Karpas-422 (cell line): ENCODE measurements at regions not wholly inside any gene's neighbourhood (a gene's known extent, or its start where the extent isn't known, plus 50 kb on each side); places are given as distances from the start of the nearest gene placed in this dataset.
"Not testable (repeated sequence)": the region's sequence is repeated elsewhere in the genome, so short reads cannot be mapped to it uniquely, and the experiment has no call there.

Experiments used
- DNase-seq: peaks from one replicate; pipeline ENCODE4 v3.0.0-alpha.2; 2015
- H2AFZ ChIP-seq: fragments of 200-600 bp; sonication (generic); 2 replicates; pipeline ENCODE4 v1.6.1; 2014; ENCODE audit warnings: antibody characterized with exemption, low read length, mixed read lengths
- H3K27ac ChIP-seq: fragments of 200-600 bp; sonication (generic); 2 replicates; pipeline ENCODE4 v1.5.1; 2014; ENCODE audit warnings: mild to moderate bottlenecking, low read length, moderate library complexity
- H3K27me3 ChIP-seq: fragments of 200-600 bp; sonication (generic); 2 replicates; pipeline ENCODE4 v1.6.1; 2014; ENCODE audit warnings: low read length, mixed read lengths
- H3K36me3 ChIP-seq: fragments of 200-600 bp; sonication (generic); 2 replicates; pipeline ENCODE4 v1.6.1; 2014; ENCODE audit warnings: low read length, mixed read lengths; ENCODE audit not compliant: insufficient read depth
- H3K4me1 ChIP-seq: fragments of 200-600 bp; sonication (generic); 2 replicates; pipeline ENCODE4 v1.6.1; 2014; ENCODE audit warnings: mild to moderate bottlenecking, low read length, mixed read lengths
- H3K4me2 ChIP-seq: fragments of 200-600 bp; sonication (generic); 2 replicates; pipeline ENCODE4 v1.6.1; 2014; ENCODE audit warnings: low read length, low read depth, mild to moderate bottlenecking; ENCODE audit not compliant: poor library complexity, severe bottlenecking
- H3K4me3 ChIP-seq: fragments of 200-600 bp; sonication (generic); 2 replicates; pipeline ENCODE4 v1.5.1; 2014; ENCODE audit warnings: mild to moderate bottlenecking, antibody characterized with exemption, low read length, mixed read lengths
- H3K79me2 ChIP-seq: fragments of 200-600 bp; sonication (generic); 2 replicates; pipeline ENCODE4 v1.6.1; 2014; ENCODE audit warnings: mild to moderate bottlenecking, low read length, mixed read lengths
- H3K9ac ChIP-seq: fragments of 200-600 bp; sonication (generic); 2 replicates; pipeline ENCODE4 v1.6.0; 2014; ENCODE audit warnings: low read length
- H3K9me2 ChIP-seq: fragments of 200-600 bp; sonication (generic), shearing (Covaris generic); replicated peaks from 2 replicates; pipeline ENCODE4 v1.6.0; 2014; ENCODE audit warnings: mild to moderate bottlenecking, low read length, moderate library complexity; ENCODE audit not compliant: insufficient read depth
- H3K9me3 ChIP-seq: fragments of 300-700, 200-600 bp; sonication (generic); 2 replicates; pipeline ENCODE4 v1.6.1; 2014; ENCODE audit warnings: low read length, mixed read lengths
- H4K20me1 ChIP-seq: fragments of 200-600 bp; sonication (generic); 2 replicates; pipeline ENCODE4 v1.6.1; 2014; ENCODE audit warnings: mild to moderate bottlenecking, antibody characterized with exemption, low read length, low read depth; ENCODE audit not compliant: insufficient read depth

DNA sequence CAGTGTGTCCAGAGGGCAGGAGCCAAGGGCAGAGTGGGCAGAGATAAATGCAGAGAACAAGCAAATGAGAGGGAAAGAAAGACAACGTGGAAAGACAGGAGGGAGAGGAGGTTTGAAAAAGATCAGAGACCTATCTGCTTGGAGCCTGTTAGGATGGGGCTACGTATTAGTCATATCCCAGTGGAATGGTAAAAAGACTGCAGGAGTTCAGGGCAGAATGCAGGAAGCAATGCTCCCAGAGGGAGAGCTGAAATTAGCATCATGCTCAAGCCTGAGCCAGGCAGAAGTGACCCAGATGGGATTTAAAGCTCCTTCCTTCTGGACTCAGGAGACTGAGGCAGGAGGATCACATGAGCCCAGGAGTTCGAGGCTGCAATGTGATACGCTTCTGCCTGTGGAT is 261.3 kb upstream of the CHRM3 start:
- no peaks in the 10 kb centered on the region for H4K20me1 ChIP-seq
- H3K9me3 ChIP-seq: peaks cover 38% of the 10 kb centered on the region
- no peaks in the 10 kb centered on the region for H3K4me1 ChIP-seq
- H3K9ac ChIP-seq: no peak overlapping the region
- no peaks in the 10 kb centered on the region for H3K79me2 ChIP-seq
- H3K27ac ChIP-seq: no peak overlapping the region
- no peak overlapping the region for H3K4me3 ChIP-seq
- no peaks in the 10 kb centered on the region for H3K27me3 ChIP-seq
- H3K9me2 ChIP-seq: no peaks in the 10 kb centered on the region
- no peaks in the 10 kb centered on the region for H3K36me3 ChIP-seq
- DNase-seq: no peak
- H2AFZ ChIP-seq: no peak overlapping the region
- no peak overlapping the region for H3K4me2 ChIP-seq

- H2AFZ ChIP-seq: no peak overlapping the region
- H3K79me2 ChIP-seq: no peaks in the 10 kb centered on the region
- no peak overlapping the region for H3K27ac ChIP-seq
- H3K4me2 ChIP-seq: no peak overlapping the region
- H3K36me3 ChIP-seq: no peaks in the 10 kb centered on the region
- H4K20me1 ChIP-seq: no peaks in the 10 kb centered on the region
- no peak for DNase-seq
- H3K4me3 ChIP-seq: no peak overlapping the region
- no peaks in the 10 kb centered on the region for H3K27me3 ChIP-seq
- H3K9ac ChIP-seq: no peak overlapping the region
- H3K9me2 ChIP-seq: no peaks in the 10 kb centered on the region
- H3K9me3 ChIP-seq: peaks cover 38% of the 10 kb centered on the region
- H3K4me1 ChIP-seq: no peaks in the 10 kb centered on the region
Observed at GRCh38 chr1:239123260-239123659, 263.1 kb upstream of the CHRM3 start.

GRCh38 chr1:239112101-239112935 is 274.1 kb upstream of the CHRM3 start:
- Histone ChIP-seq H2AFZ (no peak overlapping the region), H3K27me3 (no peaks in the 10 kb centered on the region), H3K4me2 (no peak overlapping the region), H3K9me2 (no peaks in the 10 kb centered on the region), H3K9ac (no peak overlapping the region), H3K27ac (no peak overlapping the region), H3K79me2 (no peaks in the 10 kb centered on the region), H3K4me1 (no peaks in the 10 kb centered on the region), H4K20me1 (no peaks in the 10 kb centered on the region), H3K36me3 (no peaks in the 10 kb centered on the region), H3K9me3 (peaks cover 15% of the 10 kb centered on the region; the same call in 1 of the 2 replicates), H3K4me3 (no peak overlapping the region)
- no peak for DNase-seq

GRCh38 chr1:239107676-239108075 is 278.7 kb upstream of the CHRM3 start:
- Histone ChIP-seq H3K27me3 (no peaks in the 10 kb centered on the region), H3K9me3 (0 out of 2 replicates have a peak, but pooled peaks cover 8% of the 10 kb centered on the region), H3K9me2 (no peaks in the 10 kb centered on the region), H3K27ac (no peak overlapping the region), H3K79me2 (no peaks in the 10 kb centered on the region), H3K4me2 (no peak overlapping the region), H3K4me1 (no peaks in the 10 kb centered on the region), H3K4me3 (no peak overlapping the region), H3K36me3 (no peaks in the 10 kb centered on the region), H2AFZ (no peak overlapping the region), H4K20me1 (no peaks in the 10 kb centered on the region), H3K9ac (no peak overlapping the region)
- DNase-seq: no peak

DNA sequence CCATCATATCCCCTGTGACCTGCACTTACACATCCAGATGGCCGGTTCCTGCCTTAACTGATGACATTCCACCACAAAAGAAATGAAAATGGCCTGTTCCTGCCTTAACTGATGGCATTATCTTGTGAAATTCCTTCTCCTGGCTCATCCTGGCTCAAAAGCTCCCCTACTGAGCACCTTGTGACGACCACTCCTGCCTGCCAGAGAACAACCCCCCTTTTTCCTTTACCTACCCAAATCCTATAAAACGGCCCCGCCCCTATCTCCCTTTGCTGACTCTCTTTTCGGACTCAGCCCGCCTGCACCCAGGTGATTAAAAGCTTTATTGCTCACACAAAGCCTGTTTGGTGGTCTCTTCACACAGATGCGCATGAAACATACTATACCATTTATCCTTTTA is 279.7 kb upstream of the CHRM3 start:
- H3K9me3 ChIP-seq: not testable (repeated sequence)

GRCh38 chr1:239098400-239099037 is 287.8 kb upstream of the CHRM3 start:
- Histone ChIP-seq H3K9me3 (peaks cover 9% of the 10 kb centered on the region), H3K27ac (no peak overlapping the region), H3K27me3 (no peaks in the 10 kb centered on the region), H3K4me3 (no peak overlapping the region), H2AFZ (no peak overlapping the region), H3K4me2 (no peak overlapping the region), H3K9ac (no peak overlapping the region), H4K20me1 (no peaks in the 10 kb centered on the region), H3K4me1 (no peaks in the 10 kb centered on the region), H3K79me2 (no peaks in the 10 kb centered on the region), H3K36me3 (no peaks in the 10 kb centered on the region), H3K9me2 (no peaks in the 10 kb centered on the region)
- no peak for DNase-seq

More for the DNA sequence above, 279.7 kb upstream of the CHRM3 start:
- H3K4me1 ChIP-seq, H3K9me2 ChIP-seq, H4K20me1 ChIP-seq, H3K4me2 ChIP-seq, DNase-seq, H3K36me3 ChIP-seq, H3K9ac ChIP-seq, H3K27ac ChIP-seq, H3K27me3 ChIP-seq, H3K4me3 ChIP-seq, H2AFZ ChIP-seq, H3K79me2 ChIP-seq: not testable (repeated sequence)

- Histone ChIP-seq H3K4me3 (no peak overlapping the region), H3K27ac (no peak overlapping the region), H2AFZ (no peak overlapping the region), H3K9me2 (no peaks in the 10 kb centered on the region), H3K79me2 (no peaks in the 10 kb centered on the region), H3K27me3 (no peaks in the 10 kb centered on the region), H3K36me3 (no peaks in the 10 kb centered on the region), H3K4me1 (no peaks in the 10 kb centered on the region), H3K9me3 (peaks cover 23% of the 10 kb centered on the region), H4K20me1 (no peaks in the 10 kb centered on the region), H3K4me2 (no peak overlapping the region), H3K9ac (no peak overlapping the region)
- no peak for DNase-seq
Observed at GRCh38 chr1:239091537-239091936, 294.8 kb upstream of the CHRM3 start.

GRCh38 chr1:239084459-239085080 is 301.8 kb upstream of the CHRM3 start:
- no peaks in the 10 kb centered on the region for H3K79me2 ChIP-seq
- H3K4me2 ChIP-seq: no peak overlapping the region
- no peaks in the 10 kb centered on the region for H3K36me3 ChIP-seq
- H3K27ac ChIP-seq: no peak overlapping the region
- no peak overlapping the region for H2AFZ ChIP-seq
- no peaks in the 10 kb centered on the region for H3K27me3 ChIP-seq
- H4K20me1 ChIP-seq: no peaks in the 10 kb centered on the region
- no peak overlapping the region for H3K4me3 ChIP-seq
- H3K9ac ChIP-seq: no peak overlapping the region
- peaks cover 19% of the 10 kb centered on the region for H3K9me3 ChIP-seq
- H3K9me2 ChIP-seq: no peaks in the 10 kb centered on the region
- DNase-seq: no peak
- no peaks in the 10 kb centered on the region for H3K4me1 ChIP-seq
